Panc1 (cell line): ENCODE measurements at regions not wholly inside any gene's neighbourhood (a gene's known extent, or its start where the extent isn't known, plus 50 kb on each side); places are given as distances from the start of the nearest gene placed in this dataset.

Experiments
- ATAC-seq: fragments of 200-7000 bp; cut with Tn5 transposase; 2 replicates; pipeline ENCODE4 v1.9.1; 2020; ENCODE audit warnings: mild to moderate bottlenecking, moderate library complexity
- BruUV-seq: library from RNA; stranded (reverse); fragments of 400-500 nt; replicated peaks from 2 replicates; lab custom pipeline; 2021; lab: Mats Ljungman, UMichigan
- CTCF ChIA-PET: fragments of 300-600 bp; sonication (Branson Sonifier 250); formaldehyde crosslinking; loops from one replicate; lab custom pipeline; 2022; ENCODE audit warnings: antibody characterized with exemption; lab: Charles Lee
- POLR2A ChIA-PET: fragments of 300-600 bp; sonication (Branson Sonifier 250); formaldehyde crosslinking; loops from one replicate; lab custom pipeline; 2022; ENCODE audit warnings: antibody characterized with exemption; lab: Charles Lee
- DNase-seq: peaks from one replicate; pipeline ENCODE4 v3.0.0-alpha.2; 2010; ENCODE audit warnings: low read depth, low spot score
- H3K27ac ChIP-seq: 2 replicates; pipeline ENCODE4 v1.5.1; 2011; ENCODE audit warnings: mild to moderate bottlenecking, low read length, inconsistent platforms
- H3K27me3 ChIP-seq: fragments of 200-500 bp; sonication (Bioruptor generic); 2 replicates; pipeline ENCODE4 v1.6.0; 2014; ENCODE audit warnings: low read length, inconsistent platforms; ENCODE audit not compliant: control insufficient read depth, insufficient read depth
- H3K36me3 ChIP-seq: fragments of 200-500 bp; sonication (Bioruptor generic); 2 replicates; pipeline ENCODE4 v1.5.1; 2014; ENCODE audit warnings: inconsistent platforms, mild to moderate bottlenecking, low read length, moderate library complexity; ENCODE audit not compliant: control insufficient read depth, insufficient read depth
- H3K4me1 ChIP-seq: 2 replicates; pipeline ENCODE4 v1.5.1; 2011; ENCODE audit warnings: inconsistent platforms, mild to moderate bottlenecking, low read length, moderate library complexity; ENCODE audit not compliant: control insufficient read depth, insufficient read depth
- H3K4me3 ChIP-seq, 2 experiments: 2 replicates each; pipeline ENCODE4 v1.5.1; 2011 to 2012; ENCODE audit warnings: low read depth in 2 of 2, low read length in 2 of 2, mild to moderate bottlenecking in 2 of 2, inconsistent platforms in 1 of 2, moderate library complexity in 1 of 2
- H3K9me3 ChIP-seq: fragments of 200-500 bp; sonication (Bioruptor generic); 2 replicates; pipeline ENCODE4 v1.5.1; 2014; ENCODE audit warnings: low read depth, mild to moderate bottlenecking, inconsistent platforms, low read length, moderate library complexity; ENCODE audit not compliant: control insufficient read depth, insufficient read depth
- POLR2AphosphoS5 ChIP-seq: IDR thresholded peaks from 2 replicates; pipeline ENCODE4 v1.6.1; 2012; ENCODE audit warnings: mild to moderate bottlenecking, low read depth, low read length, moderate library complexity
- SIN3A ChIP-seq: IDR thresholded peaks from 2 replicates; pipeline ENCODE4 v1.6.1; 2012; ENCODE audit warnings: low read depth, mild to moderate bottlenecking, low read length, moderate library complexity, borderline replicate concordance; ENCODE audit not compliant: insufficient read depth
- TCF7L2 ChIP-seq: IDR thresholded peaks from 2 replicates; pipeline ENCODE4 v1.6.1; 2011; ENCODE audit warnings: mild to moderate bottlenecking, low read depth, low read length, inconsistent platforms
- in situ Hi-C: cut with HindIII; loops from 2 replicates; pipeline ENCODE4 v1.10.0; 2016; ENCODE audit warnings: low sequenced_read_pairs, low pct_unique_long_range_greater_than_20kb
- intact Hi-C: fragments of 100-400 bp; cut with micrococcal nuclease; formaldehyde crosslinking; loops from one replicate; pipeline ENCODE4 v1.10.0; 2022; ENCODE audit not compliant: unreplicated experiment
- TF ChIP-seq, protein P1 (sequence below): fragments of 450-650 bp; IDR thresholded peaks from 2 replicates; pipeline ENCODE4 v1.5.1; 2017; ENCODE audit warnings: mild to moderate bottlenecking
- TF ChIP-seq, protein P2 (sequence below), 2 experiments: IDR thresholded peaks; 2 replicates each; pipeline ENCODE4 v1.6.1; 2011 to 2012; ENCODE audit warnings: low read depth in 2 of 2, control low read depth in 1 of 2, low read length in 1 of 2, mild to moderate bottlenecking in 1 of 2, moderate library complexity in 1 of 2; ENCODE audit not compliant: insufficient read depth in 1 of 2

DNA sequence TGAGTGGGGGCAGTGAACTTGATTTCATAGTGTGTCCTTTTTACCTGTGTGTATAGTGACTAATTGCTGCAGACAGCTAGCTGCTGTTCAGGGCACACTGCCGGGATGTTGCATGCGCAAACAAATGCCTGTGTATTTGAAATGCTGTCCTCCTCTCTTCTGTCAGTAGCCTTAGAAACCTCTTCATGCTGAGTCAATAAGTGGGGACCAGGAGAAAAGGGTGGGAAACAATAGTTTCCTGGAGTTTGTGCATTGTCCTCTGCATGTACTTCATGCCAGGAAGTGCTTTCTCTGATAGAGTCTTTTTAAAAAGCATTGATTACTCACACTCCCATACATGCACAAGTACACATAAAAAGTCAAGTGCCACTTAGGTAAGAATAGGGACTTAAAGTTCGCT, 1183.7 kb upstream of the CELF2 start:
- TF ChIP-seq, protein P1, sequence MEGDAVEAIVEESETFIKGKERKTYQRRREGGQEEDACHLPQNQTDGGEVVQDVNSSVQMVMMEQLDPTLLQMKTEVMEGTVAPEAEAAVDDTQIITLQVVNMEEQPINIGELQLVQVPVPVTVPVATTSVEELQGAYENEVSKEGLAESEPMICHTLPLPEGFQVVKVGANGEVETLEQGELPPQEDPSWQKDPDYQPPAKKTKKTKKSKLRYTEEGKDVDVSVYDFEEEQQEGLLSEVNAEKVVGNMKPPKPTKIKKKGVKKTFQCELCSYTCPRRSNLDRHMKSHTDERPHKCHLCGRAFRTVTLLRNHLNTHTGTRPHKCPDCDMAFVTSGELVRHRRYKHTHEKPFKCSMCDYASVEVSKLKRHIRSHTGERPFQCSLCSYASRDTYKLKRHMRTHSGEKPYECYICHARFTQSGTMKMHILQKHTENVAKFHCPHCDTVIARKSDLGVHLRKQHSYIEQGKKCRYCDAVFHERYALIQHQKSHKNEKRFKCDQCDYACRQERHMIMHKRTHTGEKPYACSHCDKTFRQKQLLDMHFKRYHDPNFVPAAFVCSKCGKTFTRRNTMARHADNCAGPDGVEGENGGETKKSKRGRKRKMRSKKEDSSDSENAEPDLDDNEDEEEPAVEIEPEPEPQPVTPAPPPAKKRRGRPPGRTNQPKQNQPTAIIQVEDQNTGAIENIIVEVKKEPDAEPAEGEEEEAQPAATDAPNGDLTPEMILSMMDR = no peak
- no peak for TF ChIP-seq TCF7L2
- no peak for TF ChIP-seq SIN3A
- no peaks in the 10 kb centered on the region for H3K9me3 ChIP-seq
- H3K36me3 ChIP-seq = no peaks in the 10 kb centered on the region
- intact Hi-C loops (no loop called here), in situ Hi-C loops (no loop called here)
- POLR2A ChIA-PET = no interaction called here
- DNase-seq (no peak), ATAC-seq (no peak)
- H3K4me3 ChIP-seq = no peak overlapping the region
- H3K27ac ChIP-seq = no peak overlapping the region
- CTCF ChIA-PET = no interaction called here
- no peaks in the 10 kb centered on the region for H3K4me1 ChIP-seq
- no peaks in the 10 kb centered on the region for H3K27me3 ChIP-seq
- BruUV-seq = no TSS peak

DNA sequence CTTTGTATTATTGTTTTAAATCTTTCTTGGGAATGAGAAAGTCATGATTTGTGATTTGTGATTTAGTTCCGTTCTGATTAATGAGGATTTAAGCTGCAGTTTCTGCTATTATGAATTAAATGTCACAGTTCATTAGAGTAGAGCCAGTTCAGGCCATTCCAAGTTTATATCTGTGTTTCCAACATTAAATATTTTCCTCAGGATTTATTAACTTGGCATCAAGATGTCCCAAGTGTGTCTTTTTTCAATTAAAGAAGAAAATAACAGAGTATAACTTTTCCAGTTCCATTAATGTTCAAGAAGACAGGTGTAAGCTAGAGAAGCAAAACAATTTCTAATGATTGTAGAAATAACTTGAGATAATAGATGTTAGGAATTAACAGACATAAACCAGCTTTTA, 1183.2 kb upstream of the CELF2 start:
- H3K27ac ChIP-seq = no peak overlapping the region
- H3K36me3 ChIP-seq = no peaks in the 10 kb centered on the region
- ChIA-PET CTCF (no interaction called here), POLR2A (no interaction called here)
- BruUV-seq = no TSS peak
- no peaks in the 10 kb centered on the region for H3K27me3 ChIP-seq
- H3K9me3 ChIP-seq = no peaks in the 10 kb centered on the region
- TF ChIP-seq, protein P2, sequence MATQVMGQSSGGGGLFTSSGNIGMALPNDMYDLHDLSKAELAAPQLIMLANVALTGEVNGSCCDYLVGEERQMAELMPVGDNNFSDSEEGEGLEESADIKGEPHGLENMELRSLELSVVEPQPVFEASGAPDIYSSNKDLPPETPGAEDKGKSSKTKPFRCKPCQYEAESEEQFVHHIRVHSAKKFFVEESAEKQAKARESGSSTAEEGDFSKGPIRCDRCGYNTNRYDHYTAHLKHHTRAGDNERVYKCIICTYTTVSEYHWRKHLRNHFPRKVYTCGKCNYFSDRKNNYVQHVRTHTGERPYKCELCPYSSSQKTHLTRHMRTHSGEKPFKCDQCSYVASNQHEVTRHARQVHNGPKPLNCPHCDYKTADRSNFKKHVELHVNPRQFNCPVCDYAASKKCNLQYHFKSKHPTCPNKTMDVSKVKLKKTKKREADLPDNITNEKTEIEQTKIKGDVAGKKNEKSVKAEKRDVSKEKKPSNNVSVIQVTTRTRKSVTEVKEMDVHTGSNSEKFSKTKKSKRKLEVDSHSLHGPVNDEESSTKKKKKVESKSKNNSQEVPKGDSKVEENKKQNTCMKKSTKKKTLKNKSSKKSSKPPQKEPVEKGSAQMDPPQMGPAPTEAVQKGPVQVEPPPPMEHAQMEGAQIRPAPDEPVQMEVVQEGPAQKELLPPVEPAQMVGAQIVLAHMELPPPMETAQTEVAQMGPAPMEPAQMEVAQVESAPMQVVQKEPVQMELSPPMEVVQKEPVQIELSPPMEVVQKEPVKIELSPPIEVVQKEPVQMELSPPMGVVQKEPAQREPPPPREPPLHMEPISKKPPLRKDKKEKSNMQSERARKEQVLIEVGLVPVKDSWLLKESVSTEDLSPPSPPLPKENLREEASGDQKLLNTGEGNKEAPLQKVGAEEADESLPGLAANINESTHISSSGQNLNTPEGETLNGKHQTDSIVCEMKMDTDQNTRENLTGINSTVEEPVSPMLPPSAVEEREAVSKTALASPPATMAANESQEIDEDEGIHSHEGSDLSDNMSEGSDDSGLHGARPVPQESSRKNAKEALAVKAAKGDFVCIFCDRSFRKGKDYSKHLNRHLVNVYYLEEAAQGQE (IDR thresholded peaks at IDR 0.05; ENCODE audit: insufficient read depth in 1 of 2, low read depth in 2 of 2, low read length in 1 of 2) = no peak
- TF ChIP-seq SIN3A (no peak), POLR2AphosphoS5 (no peak), TCF7L2 (no peak)
- TF ChIP-seq, protein P1 = no peak
- no peaks in the 10 kb centered on the region for H3K4me1 ChIP-seq
- DNase-seq (no peak), ATAC-seq (no peak)
- intact Hi-C loops (no loop called here), in situ Hi-C loops (no loop called here)
- H3K4me3 ChIP-seq = no peak overlapping the region
